DOHH2 (cell line): ENCODE measurements at regions not wholly inside any gene's neighbourhood (a gene's known extent, or its start where the extent isn't known, plus 50 kb on each side); places are given as distances from the start of the nearest gene placed in this dataset.

Source experiments
- H3F3A ChIP-seq: fragments of 200-600 bp; sonication (generic), shearing (Covaris generic); 2 replicates; pipeline ENCODE4 v1.6.0; 2016; ENCODE audit warnings: antibody characterized with exemption, mild to moderate bottlenecking; ENCODE audit not compliant: control insufficient read depth, insufficient read depth
- H3K27ac ChIP-seq: fragments of 200-600 bp; sonication (generic); 2 replicates; pipeline ENCODE4 v1.5.1; 2014; ENCODE audit warnings: low read depth, mild to moderate bottlenecking, low read length, moderate library complexity
- H3K27me3 ChIP-seq: fragments of 200-600 bp; sonication (generic); 2 replicates; pipeline ENCODE4 v1.6.1; 2014; ENCODE audit warnings: mild to moderate bottlenecking, low read length, mixed read lengths; ENCODE audit not compliant: control insufficient read depth
- H3K36me3 ChIP-seq: fragments of 200-600 bp; sonication (generic); 2 replicates; pipeline ENCODE4 v1.6.1; 2014; ENCODE audit warnings: mild to moderate bottlenecking, low read length, moderate library complexity, mixed read lengths; ENCODE audit not compliant: control insufficient read depth
- H3K4me1 ChIP-seq: fragments of 200-600 bp; sonication (generic); 2 replicates; pipeline ENCODE4 v1.6.1; 2014; ENCODE audit warnings: mild to moderate bottlenecking, low read length, mixed read lengths; ENCODE audit not compliant: control insufficient read depth
- H3K4me2 ChIP-seq: fragments of 200-600 bp; sonication (generic); 2 replicates; pipeline ENCODE4 v1.6.0; 2014; ENCODE audit warnings: mild to moderate bottlenecking, low read length, moderate library complexity
- H3K4me3 ChIP-seq: fragments of 200-600 bp; sonication (generic); 2 replicates; pipeline ENCODE4 v1.5.1; 2014; ENCODE audit warnings: mild to moderate bottlenecking, low read length, mixed read lengths
- H3K79me2 ChIP-seq: fragments of 200-600 bp; sonication (generic); 2 replicates; pipeline ENCODE4 v1.6.1; 2014; ENCODE audit warnings: mild to moderate bottlenecking, low read length, mixed read lengths; ENCODE audit not compliant: control insufficient read depth
- H3K9me2 ChIP-seq: fragments of 200-600 bp; sonication (generic); replicated peaks from 2 replicates; pipeline ENCODE4 v1.6.1; 2014; ENCODE audit warnings: mild to moderate bottlenecking, low read length, mixed read lengths; ENCODE audit not compliant: control insufficient read depth
- H3K9me3 ChIP-seq: fragments of 200-600 bp; sonication (generic); 2 replicates; pipeline ENCODE4 v1.6.1; 2014; ENCODE audit warnings: antibody characterized with exemption, low read length, mixed read lengths; ENCODE audit not compliant: control insufficient read depth, insufficient read depth
- H4K20me1 ChIP-seq: fragments of 200-600 bp; sonication (generic); 2 replicates; pipeline ENCODE4 v1.6.0; 2014; ENCODE audit warnings: low read depth, mild to moderate bottlenecking, antibody characterized with exemption, low read length, moderate library complexity; ENCODE audit not compliant: control insufficient read depth, insufficient read depth
- CTCF ChIP-seq: fragments of 200-600 bp; sonication (generic); IDR thresholded peaks from one replicate; pipeline ENCODE4 v1.5.1; 2014; ENCODE audit warnings: antibody characterized with exemption, mild to moderate bottlenecking, low read depth, low read length; ENCODE audit not compliant: poor library complexity, severe bottlenecking
- EZH2phosphoT487 ChIP-seq: fragments of 200-600 bp; sonication (generic); IDR thresholded peaks from 2 replicates; pipeline ENCODE4 v1.6.1; 2017; ENCODE audit warnings: borderline replicate concordance, mild to moderate bottlenecking, antibody characterized with exemption, low read length, moderate library complexity, mixed read lengths

- Histone ChIP-seq H3K4me3 (no peak overlapping the region), H3K27me3 (no peaks in the 10 kb centered on the region), H3K4me2 (no peak overlapping the region), H3K9me3 (no peaks in the 10 kb centered on the region), H3K4me1 (no peaks in the 10 kb centered on the region), H3K27ac (no peak overlapping the region), H3K36me3 (no peaks in the 10 kb centered on the region), H3F3A (no peaks in the 10 kb centered on the region), H3K9me2 (no peaks in the 10 kb centered on the region), H4K20me1 (no peaks in the 10 kb centered on the region), H3K79me2 (no peaks in the 10 kb centered on the region)
- TF ChIP-seq CTCF, result no peak
- TF ChIP-seq EZH2phosphoT487, result no peak
Measured at GRCh38 chr1:96968541-96968940, 247.0 kb downstream of the PTBP2 start.

- no peak overlapping the region for H3K27ac ChIP-seq
- no peak overlapping the region for H3K4me2 ChIP-seq
- H3F3A ChIP-seq, result no peaks in the 10 kb centered on the region
- H3K9me2 ChIP-seq, result no peaks in the 10 kb centered on the region
- no peak overlapping the region for H3K4me3 ChIP-seq
- no peaks in the 10 kb centered on the region for H3K9me3 ChIP-seq
- H3K79me2 ChIP-seq, result no peaks in the 10 kb centered on the region
- no peaks in the 10 kb centered on the region for H3K4me1 ChIP-seq
- TF ChIP-seq EZH2phosphoT487 (no peak), CTCF (no peak)
- H4K20me1 ChIP-seq, result no peaks in the 10 kb centered on the region
- H3K27me3 ChIP-seq, result no peaks in the 10 kb centered on the region
- no peaks in the 10 kb centered on the region for H3K36me3 ChIP-seq
Measured at GRCh38 chr1:96968983-96969382, 247.4 kb downstream of the PTBP2 start.

- no peaks in the 10 kb centered on the region for H3F3A ChIP-seq
- no peaks in the 10 kb centered on the region for H3K4me1 ChIP-seq
- H3K36me3 ChIP-seq, result no peaks in the 10 kb centered on the region
- H3K27me3 ChIP-seq, result no peaks in the 10 kb centered on the region
- H3K4me3 ChIP-seq, result no peak overlapping the region
- H3K79me2 ChIP-seq, result no peaks in the 10 kb centered on the region
- no peak overlapping the region for H3K4me2 ChIP-seq
- no peak overlapping the region for H3K27ac ChIP-seq
- H4K20me1 ChIP-seq, result no peaks in the 10 kb centered on the region
- no peaks in the 10 kb centered on the region for H3K9me3 ChIP-seq
- TF ChIP-seq CTCF (no peak), EZH2phosphoT487 (no peak)
- H3K9me2 ChIP-seq, result no peaks in the 10 kb centered on the region
Measured at GRCh38 chr1:96969656-96970163, 248.1 kb downstream of the PTBP2 start.

GRCh38 chr1:96971439-96971838, 249.9 kb downstream of the PTBP2 start:
- H3K4me2 ChIP-seq, result no peak overlapping the region

More at GRCh38 chr1:96971439-96971838, 249.9 kb downstream of the PTBP2 start:
- Histone ChIP-seq H3K27ac (no peak overlapping the region), H3F3A (no peaks in the 10 kb centered on the region), H3K36me3 (no peaks in the 10 kb centered on the region), H3K27me3 (no peaks in the 10 kb centered on the region), H3K79me2 (no peaks in the 10 kb centered on the region), H4K20me1 (no peaks in the 10 kb centered on the region), H3K4me1 (no peaks in the 10 kb centered on the region), H3K4me3 (no peak overlapping the region), H3K9me2 (no peaks in the 10 kb centered on the region), H3K9me3 (no peaks in the 10 kb centered on the region)
- TF ChIP-seq CTCF, result no peak
- no peak for TF ChIP-seq EZH2phosphoT487
